Body of pancreas (tissue), 4 donors: ENCODE measurements at regions not wholly inside any gene's neighbourhood (a gene's known extent, or its start where the extent isn't known, plus 50 kb on each side); places are given as distances from the start of the nearest gene placed in this dataset.

ENCODE experiments used
- ATAC-seq: fragments of 150-250 bp; one replicate; pipeline ENCODE4 v1.9.1; 2016
- DNase-seq, 4 donors: peaks; one replicate each; pipeline ENCODE4 v3.0.0-alpha.2; 2019
- H3K27ac ChIP-seq, 4 donors: fragments of 200-600 bp; sonication (generic); 1 replicate in 3 of 4; 2 replicates in 1 of 4; pipeline versions ENCODE4 v1.5.1 to v1.6.1; 2016 to 2019; ENCODE audit warnings: mild to moderate bottlenecking in 1 of 4, mixed read lengths in 1 of 4, moderate library complexity in 1 of 4
- H3K27me3 ChIP-seq, 2 donors: fragments of 200-600 bp; sonication (generic); one replicate each; pipeline ENCODE4 v1.6.0; 2016; ENCODE audit warnings: mild to moderate bottlenecking in 1 of 2
- H3K36me3 ChIP-seq, 2 donors: fragments of 200-600 bp; sonication (generic); replicated peaks in 1 of 2; 2 replicates each; pipeline ENCODE4 v1.5.1; 2016; ENCODE audit warnings: low read depth in 2 of 2; ENCODE audit not compliant: insufficient read depth in 1 of 2
- H3K4me1 ChIP-seq: fragments of 200-600 bp; sonication (generic); one replicate; pipeline ENCODE4 v1.6.0; 2016
- H3K4me3 ChIP-seq, 2 donors: fragments of 200-600 bp; sonication (generic); 1 replicate in 1 of 2; 2 replicates in 1 of 2; pipeline ENCODE4 v1.5.1; 2016 to 2019
- H3K9me3 ChIP-seq, 3 donors: fragments of 200-600 bp; sonication (generic); 1 replicate in 2 of 3; 2 replicates in 1 of 3; pipeline ENCODE4 v1.5.1; 2016
- POLR2A ChIP-seq, 3 donors: fragments of 450-650 bp; IDR thresholded peaks; one replicate each; pipeline ENCODE4 v1.6.1; 2016; ENCODE audit warnings: antibody characterized with exemption in 3 of 3, mild to moderate bottlenecking in 2 of 3
- WGBS, 2 donors: methylation state at CpG; one replicate each; pipeline ENCODE4 v1.1.5; 2017; 5-methylcytosine and 5-hydroxymethylcytosine counted together
- intact Hi-C: fragments of 100-400 bp; cut with DNase I; formaldehyde crosslinking; loops from one replicate; pipeline ENCODE4 v1.15.1; 2023
- TF ChIP-seq, protein P1 (sequence below), 7 experiments: fragments of 450-650 bp in 4 of 7; fragments of 200-600 bp in 3 of 7; sonication (generic) in 3 of 7; IDR thresholded peaks; one replicate each; pipeline ENCODE4 v1.5.1; 2016 to 2019; ENCODE audit warnings: antibody characterized with exemption in 7 of 7

DNA sequence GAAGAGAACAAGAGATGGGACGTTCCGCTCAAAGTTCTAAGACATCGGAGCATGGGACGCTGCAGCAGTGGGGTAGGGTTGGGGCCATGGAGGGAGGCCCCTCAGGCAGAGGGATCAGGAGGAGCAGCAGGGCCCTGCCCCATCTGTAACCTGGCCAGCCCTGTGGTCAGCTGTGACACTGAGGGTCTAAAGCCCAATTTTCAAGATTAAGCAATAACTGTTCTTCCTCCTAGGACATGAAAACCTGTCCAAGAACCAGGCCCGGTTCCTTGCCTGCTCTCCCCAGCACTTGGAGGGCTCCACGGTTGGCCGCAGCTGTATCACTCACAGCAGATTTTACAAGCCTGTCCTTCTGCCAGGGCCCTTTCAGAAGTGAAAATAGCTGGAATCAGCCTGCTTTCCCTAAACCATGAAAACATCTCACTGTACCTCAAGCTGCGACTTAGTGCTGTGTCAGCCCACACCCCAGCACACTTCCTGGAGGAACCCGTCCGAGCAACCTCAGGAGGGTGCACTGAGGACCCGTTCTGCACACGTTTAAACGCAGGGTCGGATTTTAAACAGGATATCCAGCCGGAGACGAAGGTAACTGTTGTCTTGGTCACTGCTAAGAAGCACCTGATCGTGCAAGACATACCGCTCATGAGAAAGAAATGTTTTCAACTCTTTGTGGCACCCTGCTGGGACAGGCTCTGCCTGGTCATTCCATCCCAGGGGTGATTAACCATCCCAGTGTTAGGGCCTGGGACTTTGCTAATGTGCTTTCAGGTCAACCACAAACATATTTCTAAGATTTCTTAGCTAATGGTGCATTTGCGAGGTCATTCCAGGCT is 201.9 kb upstream of the DIO3 start:
- Histone ChIP-seq H3K27me3 (no peaks in the 10 kb centered on the region), H3K4me3 (no peak overlapping the region), H3K27ac (peak overlapping the region in 1 of 4 donors; percentile 6), H3K4me1 (no peaks in the 10 kb centered on the region), H3K9me3 (no peaks in the 10 kb centered on the region), H3K36me3 (no peaks in the 10 kb centered on the region)
- 69 to 78% methylated on average over 16 to 19 of the region's 19 CpGs for WGBS, 2 donors
- TF ChIP-seq POLR2A (IDR thresholded peaks at IDR 0.05): no peak
- TF ChIP-seq, protein P1, sequence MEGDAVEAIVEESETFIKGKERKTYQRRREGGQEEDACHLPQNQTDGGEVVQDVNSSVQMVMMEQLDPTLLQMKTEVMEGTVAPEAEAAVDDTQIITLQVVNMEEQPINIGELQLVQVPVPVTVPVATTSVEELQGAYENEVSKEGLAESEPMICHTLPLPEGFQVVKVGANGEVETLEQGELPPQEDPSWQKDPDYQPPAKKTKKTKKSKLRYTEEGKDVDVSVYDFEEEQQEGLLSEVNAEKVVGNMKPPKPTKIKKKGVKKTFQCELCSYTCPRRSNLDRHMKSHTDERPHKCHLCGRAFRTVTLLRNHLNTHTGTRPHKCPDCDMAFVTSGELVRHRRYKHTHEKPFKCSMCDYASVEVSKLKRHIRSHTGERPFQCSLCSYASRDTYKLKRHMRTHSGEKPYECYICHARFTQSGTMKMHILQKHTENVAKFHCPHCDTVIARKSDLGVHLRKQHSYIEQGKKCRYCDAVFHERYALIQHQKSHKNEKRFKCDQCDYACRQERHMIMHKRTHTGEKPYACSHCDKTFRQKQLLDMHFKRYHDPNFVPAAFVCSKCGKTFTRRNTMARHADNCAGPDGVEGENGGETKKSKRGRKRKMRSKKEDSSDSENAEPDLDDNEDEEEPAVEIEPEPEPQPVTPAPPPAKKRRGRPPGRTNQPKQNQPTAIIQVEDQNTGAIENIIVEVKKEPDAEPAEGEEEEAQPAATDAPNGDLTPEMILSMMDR (IDR thresholded peaks at IDR 0.05): no peak
- intact Hi-C loops: no loop called here
- DNase-seq (peak in 2 of 4 donors; percentile 26 to 49), ATAC-seq (peak; percentile 45)

DNA sequence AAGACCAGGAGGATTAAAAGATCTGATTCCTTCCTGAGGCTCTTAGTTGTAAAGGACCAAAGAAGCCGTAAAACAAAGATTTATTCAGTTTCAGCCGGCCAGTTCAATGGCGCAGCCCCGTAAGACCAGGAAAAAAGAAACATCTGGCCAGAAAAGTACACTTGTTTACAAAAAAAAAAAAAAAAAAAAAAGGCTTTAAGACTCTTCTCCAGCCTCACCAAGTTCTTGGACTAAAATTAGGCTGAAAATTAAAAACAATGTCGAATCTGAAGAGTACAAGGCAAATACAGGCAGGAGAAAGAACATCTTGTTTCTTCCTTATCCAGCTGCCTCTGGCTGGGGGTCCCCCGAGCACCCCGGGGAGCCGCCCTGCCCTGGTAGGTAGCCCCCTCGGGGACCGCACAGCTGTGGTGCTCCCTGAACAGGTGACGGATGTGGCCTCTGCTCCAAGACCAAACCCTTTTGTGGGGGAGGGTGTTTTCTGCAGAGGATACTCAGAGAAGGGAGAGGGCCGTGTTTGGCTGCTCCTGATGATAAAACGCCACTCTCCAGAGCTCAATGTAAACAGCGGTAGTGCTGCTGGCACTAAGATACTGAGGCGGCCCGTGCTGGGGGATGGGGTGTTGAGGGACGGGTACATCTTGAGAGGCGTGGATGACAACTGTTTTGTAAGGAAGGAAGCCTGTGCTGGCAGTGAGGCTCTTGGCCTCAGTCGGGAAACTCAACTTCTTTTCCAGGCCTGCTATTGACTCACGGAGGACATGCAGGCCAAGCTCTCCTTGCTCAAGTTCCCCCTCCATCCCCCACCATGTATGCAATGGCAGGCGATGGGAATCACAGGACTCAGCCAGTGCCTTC is 201.0 kb upstream of the DIO3 start:
- no peaks in the 10 kb centered on the region for H3K9me3 ChIP-seq
- TF ChIP-seq, protein P1 (IDR thresholded peaks at IDR 0.05): no peak
- TF ChIP-seq POLR2A (IDR thresholded peaks at IDR 0.05): no peak
- peak overlapping the region in 2 of 4 donors; percentile 32 to 50 for H3K27ac ChIP-seq
- ATAC-seq: no peak
- 52 to 61% methylated on average over 20 to 21 of the region's 21 CpGs for WGBS, 2 donors
- H3K27me3 ChIP-seq: no peaks in the 10 kb centered on the region
- H3K4me1 ChIP-seq: no peaks in the 10 kb centered on the region
- intact Hi-C loops: no loop called here
- no peaks in the 10 kb centered on the region for H3K36me3 ChIP-seq
- no peak overlapping the region for H3K4me3 ChIP-seq
- peak in 2 of 4 donors; percentile 35 to 40 for DNase-seq

DNA sequence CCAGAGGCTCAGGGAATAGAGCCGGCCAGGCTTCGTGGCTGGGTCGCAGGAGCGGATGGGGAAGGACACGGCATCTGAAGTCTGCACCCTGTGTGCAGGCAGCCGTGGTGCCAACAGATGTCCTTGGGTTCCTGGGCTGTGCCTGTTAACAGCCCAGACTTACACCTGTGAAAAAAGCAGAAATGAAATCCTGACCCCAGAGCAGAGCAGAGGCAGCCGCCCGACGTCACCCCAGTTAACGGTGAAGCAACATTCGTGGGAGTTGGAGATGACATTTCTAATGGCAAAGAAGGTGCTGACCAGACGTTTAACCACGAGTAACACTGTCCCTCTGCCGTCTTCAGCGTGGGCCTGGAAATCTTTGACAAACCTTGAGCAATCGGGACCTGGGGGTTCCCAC is 200.3 kb upstream of the DIO3 start:
- no peaks in the 10 kb centered on the region for H3K4me1 ChIP-seq
- H3K27me3 ChIP-seq: no peaks in the 10 kb centered on the region
- H3K9me3 ChIP-seq: no peaks in the 10 kb centered on the region
- no peak overlapping the region for H3K4me3 ChIP-seq
- 64 to 70% methylated on average over 16 of the region's 16 CpGs for WGBS, 2 donors
- DNase-seq (peak in 1 of 4 donors; percentile 25), ATAC-seq (no peak)
- H3K27ac ChIP-seq: peak overlapping the region in 1 of 4 donors; percentile 30
- TF ChIP-seq, protein P1 (IDR thresholded peaks at IDR 0.05): no peak
- TF ChIP-seq POLR2A (IDR thresholded peaks at IDR 0.05): no peak
- intact Hi-C loops: no loop called here
- no peaks in the 10 kb centered on the region for H3K36me3 ChIP-seq

DNA sequence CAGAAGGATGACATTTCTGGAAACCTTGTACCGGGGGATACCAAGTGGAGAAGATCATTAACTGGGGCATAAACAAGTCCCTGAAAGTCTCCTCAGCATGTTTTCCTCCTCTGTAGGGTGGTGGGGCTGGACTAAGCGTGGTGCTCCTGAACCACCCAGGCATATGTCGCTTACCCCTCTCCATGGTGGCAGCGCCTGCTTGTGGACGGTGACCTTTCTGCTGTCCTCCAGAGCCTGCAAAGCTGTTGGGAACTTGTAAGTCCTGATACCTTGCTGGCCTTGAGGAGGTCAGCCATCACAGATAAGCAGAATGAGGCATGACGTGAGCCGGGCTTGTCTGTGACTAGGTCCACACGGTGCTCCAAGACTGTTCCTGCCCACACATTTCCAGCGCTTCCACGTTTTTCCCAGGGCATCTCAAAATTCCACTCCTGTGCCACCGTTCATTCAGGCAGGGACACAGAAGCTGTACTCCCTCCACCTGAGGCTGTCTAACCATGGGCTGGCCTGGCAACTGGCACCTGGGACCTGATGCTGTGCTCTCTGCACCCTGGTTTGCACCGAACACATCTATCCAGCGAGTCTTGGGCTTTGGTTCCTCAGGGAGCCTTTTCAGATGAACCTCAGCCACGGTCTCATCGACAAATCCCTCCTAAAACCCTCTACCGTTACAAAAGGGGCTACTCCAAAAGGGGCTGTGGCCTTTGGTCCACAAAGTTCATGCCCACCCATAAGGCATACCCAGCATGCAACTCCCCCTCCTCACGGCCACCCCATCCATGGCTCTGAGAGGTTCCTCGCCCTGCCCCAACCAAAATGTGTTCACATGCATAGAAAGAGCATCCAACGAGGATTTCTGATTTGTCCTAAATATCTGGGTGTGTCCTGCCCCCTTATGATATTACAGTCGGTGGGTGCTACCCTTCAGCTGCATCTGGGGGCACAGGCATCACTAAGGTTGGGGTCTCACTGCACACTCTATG is 199.6 kb upstream of the DIO3 start:
- Histone ChIP-seq H3K4me3 (no peak overlapping the region), H3K36me3 (no peaks in the 10 kb centered on the region), H3K9me3 (no peaks in the 10 kb centered on the region), H3K27ac (no peak overlapping the region), H3K27me3 (no peaks in the 10 kb centered on the region), H3K4me1 (no peaks in the 10 kb centered on the region)
- intact Hi-C loops: no loop called here
- TF ChIP-seq, protein P1 (IDR thresholded peaks at IDR 0.05): no peak
- TF ChIP-seq POLR2A (IDR thresholded peaks at IDR 0.05): no peak
- WGBS, 2 donors: 79 to 81% methylated on average over 19 to 20 of the region's 20 CpGs
- ATAC-seq: no peak
- DNase-seq: no peak
